Activated T-cell treated with anti-CD3 and anti-CD28 coated beads, Interleukin-2, amount 50 U/mL, for 72 hours (primary cell): ENCODE measurements at regions not wholly inside any gene's neighbourhood (a gene's known extent, or its start where the extent isn't known, plus 50 kb on each side); places are given as distances from the start of the nearest gene placed in this dataset.

Source experiments
- ATAC-seq, 2 donors: fragments of 150-1000 bp; cut with Tn5 transposase; replicated peaks in 1 of 2; 2 replicates each; pipeline ENCODE4 v1.10.0; 2021; ENCODE audit warnings: moderate library complexity in 2 of 2, mild to moderate bottlenecking in 1 of 2
- DNase-seq, 2 donors: peaks; one replicate each; pipeline ENCODE4 v3.0.0; 2021 to 2022; ENCODE audit warnings: mixed read lengths in 1 of 2
- H3K27ac Mint-ChIP-seq: one replicate; pipeline ENCODE4 v1.8.0; 2022; ENCODE audit warnings: mild to moderate bottlenecking, moderate library complexity, mixed read lengths
- H3K27me3 Mint-ChIP-seq: one replicate; pipeline ENCODE4 v1.8.0; 2022; ENCODE audit warnings: low read depth, mixed read lengths
- H3K36me3 Mint-ChIP-seq, 2 donors: one replicate each; pipeline ENCODE4 v1.8.0; 2022; ENCODE audit warnings: mixed read lengths in 2 of 2, mild to moderate bottlenecking in 1 of 2; ENCODE audit not compliant: insufficient read depth in 2 of 2
- H3K4me1 Mint-ChIP-seq: one replicate; pipeline ENCODE4 v1.8.0; 2022; ENCODE audit warnings: low read depth, mixed read lengths
- H3K4me3 Mint-ChIP-seq, 2 donors: one replicate each; pipeline ENCODE4 v1.8.0; 2022; ENCODE audit warnings: mild to moderate bottlenecking in 2 of 2, mixed read lengths in 2 of 2, moderate library complexity in 2 of 2
- H3K9me3 Mint-ChIP-seq, 2 donors: one replicate each; pipeline ENCODE4 v1.8.0; 2022; ENCODE audit warnings: mixed read lengths in 2 of 2

- Mint-ChIP-seq H3K36me3 (no peaks in the 10 kb centered on the region), H3K9me3 (no peaks in the 10 kb centered on the region), H3K4me1 (no peaks in the 10 kb centered on the region), H3K27me3 (no peaks in the 10 kb centered on the region), H3K4me3 (no peak overlapping the region), H3K27ac (no peak overlapping the region)
- DNase-seq: no peak
- ATAC-seq: no peak
These were observed 112.9 kb upstream of the IPO9 start for GRCh38 chr1:201715801-201716741.

DNA sequence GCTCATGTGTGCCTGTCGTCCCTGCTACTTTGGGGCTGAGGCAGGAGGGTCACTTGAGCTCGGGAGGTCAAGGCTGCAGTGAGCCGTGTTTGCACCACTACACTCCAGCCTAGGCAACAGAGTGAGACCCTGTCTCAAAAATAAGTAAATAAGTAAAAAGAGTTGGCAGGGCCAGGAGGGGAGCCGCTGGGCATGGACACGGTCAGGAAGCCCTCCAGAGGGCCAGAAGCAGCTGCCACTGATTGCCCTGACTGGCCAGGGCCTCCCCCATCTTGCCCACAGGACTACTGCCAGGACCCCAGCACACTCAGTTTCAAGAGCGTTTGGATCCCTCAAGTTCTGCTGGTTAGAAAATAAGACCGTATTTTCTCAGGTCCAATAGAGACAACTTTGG, 112.2 kb upstream of the IPO9 start:
- H3K27me3 Mint-ChIP-seq: no peaks in the 10 kb centered on the region
- H3K9me3 Mint-ChIP-seq: no peaks in the 10 kb centered on the region
- ATAC-seq (no peak), DNase-seq (no peak)
- no peaks in the 10 kb centered on the region for H3K4me1 Mint-ChIP-seq
- H3K4me3 Mint-ChIP-seq: no peak overlapping the region
- no peak overlapping the region for H3K27ac Mint-ChIP-seq
- H3K36me3 Mint-ChIP-seq: no peaks in the 10 kb centered on the region

GRCh38 chr1:201717286-201717685, 111.7 kb upstream of the IPO9 start:
- no peaks in the 10 kb centered on the region for H3K27me3 Mint-ChIP-seq
- DNase-seq (no peak), ATAC-seq (no peak)
- no peak overlapping the region for H3K4me3 Mint-ChIP-seq
- H3K27ac Mint-ChIP-seq: no peak overlapping the region
- H3K36me3 Mint-ChIP-seq: no peaks in the 10 kb centered on the region
- no peaks in the 10 kb centered on the region for H3K9me3 Mint-ChIP-seq
- no peaks in the 10 kb centered on the region for H3K4me1 Mint-ChIP-seq

DNA sequence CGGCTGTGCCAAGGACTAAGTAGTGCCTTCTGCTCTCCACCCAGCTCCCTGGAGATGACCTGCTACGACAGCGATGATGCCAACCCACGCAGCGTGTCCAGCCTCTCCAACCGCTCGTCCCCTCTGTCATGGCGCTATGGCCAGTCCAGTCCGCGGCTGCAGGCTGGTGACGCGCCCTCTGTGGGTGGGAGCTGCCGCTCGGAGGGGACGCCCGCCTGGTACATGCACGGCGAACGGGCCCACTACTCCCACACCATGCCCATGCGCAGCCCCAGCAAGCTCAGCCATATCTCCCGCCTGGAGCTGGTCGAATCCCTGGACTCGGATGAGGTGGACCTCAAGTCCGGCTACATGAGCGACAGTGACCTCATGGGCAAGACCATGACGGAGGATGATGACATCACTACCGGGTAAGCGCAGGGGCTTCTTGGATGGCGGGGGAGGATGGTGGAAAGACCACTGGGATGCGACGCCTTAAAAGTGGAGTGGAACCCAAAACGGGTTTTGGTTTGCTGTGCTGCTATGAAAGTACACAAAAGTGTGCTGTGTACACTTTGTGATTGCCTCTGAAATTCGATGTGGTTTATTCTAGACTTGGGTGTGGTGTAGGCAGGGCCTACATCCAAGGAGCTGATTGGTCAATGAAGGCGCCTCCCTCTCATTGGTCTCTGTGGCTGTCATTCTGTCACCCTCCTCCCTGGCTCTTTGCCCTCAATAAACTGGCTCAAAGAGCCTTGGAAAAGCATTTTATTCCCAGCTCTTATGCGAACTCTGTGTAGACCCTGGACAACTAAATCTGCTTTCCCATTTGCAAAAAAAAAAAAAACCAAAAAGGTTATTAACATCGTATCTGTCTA, 110.4 kb upstream of the IPO9 start:
- H3K27me3 Mint-ChIP-seq: no peaks in the 10 kb centered on the region
- H3K4me1 Mint-ChIP-seq: no peaks in the 10 kb centered on the region
- no peaks in the 10 kb centered on the region for H3K9me3 Mint-ChIP-seq
- ATAC-seq (no peak), DNase-seq (no peak)
- no peak overlapping the region for H3K27ac Mint-ChIP-seq
- no peaks in the 10 kb centered on the region for H3K36me3 Mint-ChIP-seq
- no peak overlapping the region for H3K4me3 Mint-ChIP-seq

- Mint-ChIP-seq H3K4me1 (no peaks in the 10 kb centered on the region), H3K4me3 (no peak overlapping the region), H3K36me3 (no peaks in the 10 kb centered on the region), H3K27ac (no peak overlapping the region), H3K9me3 (no peaks in the 10 kb centered on the region), H3K27me3 (no peaks in the 10 kb centered on the region)
- no peak for DNase-seq
- no peak for ATAC-seq
These were observed 109.0 kb upstream of the IPO9 start for GRCh38 chr1:201719812-201720521.

DNA sequence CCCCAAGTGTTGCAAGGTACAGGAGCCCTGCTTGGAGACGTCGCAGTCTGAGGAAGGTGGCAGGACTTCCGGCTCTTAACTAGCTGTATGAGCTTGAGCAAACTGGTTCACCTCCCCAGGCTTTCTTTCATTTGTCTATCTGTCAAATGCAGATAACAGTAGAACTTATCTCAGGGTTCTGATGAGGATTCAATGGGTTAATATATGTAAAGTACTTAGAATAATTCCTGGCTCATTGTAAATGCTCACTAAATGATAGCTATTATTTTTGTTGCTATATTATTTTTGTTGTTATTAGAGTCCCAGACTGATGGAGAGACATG, 108.5 kb upstream of the IPO9 start:
- no peak overlapping the region for H3K27ac Mint-ChIP-seq
- H3K27me3 Mint-ChIP-seq: no peaks in the 10 kb centered on the region
- ATAC-seq: no peak
- H3K9me3 Mint-ChIP-seq: no peaks in the 10 kb centered on the region
- H3K4me3 Mint-ChIP-seq: no peak overlapping the region
- no peak for DNase-seq
- H3K4me1 Mint-ChIP-seq: no peaks in the 10 kb centered on the region
- no peaks in the 10 kb centered on the region for H3K36me3 Mint-ChIP-seq

- Mint-ChIP-seq H3K4me1 (no peaks in the 10 kb centered on the region), H3K36me3 (no peaks in the 10 kb centered on the region), H3K4me3 (no peak overlapping the region), H3K27ac (no peak overlapping the region), H3K27me3 (no peaks in the 10 kb centered on the region), H3K9me3 (no peaks in the 10 kb centered on the region)
- no peak for ATAC-seq
- DNase-seq: no peak
These were observed 107.6 kb upstream of the IPO9 start for GRCh38 chr1:201721082-201722049.

GRCh38 chr1:201724039-201724765, 104.8 kb upstream of the IPO9 start:
- H3K4me3 Mint-ChIP-seq: no peak overlapping the region
- no peaks in the 10 kb centered on the region for H3K4me1 Mint-ChIP-seq
- no peaks in the 10 kb centered on the region for H3K9me3 Mint-ChIP-seq
- no peaks in the 10 kb centered on the region for H3K36me3 Mint-ChIP-seq
- ATAC-seq (no peak), DNase-seq (no peak)
- peaks cover 12% of the 10 kb centered on the region for H3K27me3 Mint-ChIP-seq
- H3K27ac Mint-ChIP-seq: no peak overlapping the region

- no peak overlapping the region for H3K4me3 Mint-ChIP-seq
- H3K9me3 Mint-ChIP-seq: no peaks in the 10 kb centered on the region
These were observed 104.2 kb upstream of the IPO9 start for GRCh38 chr1:201724766-201725118.

GRCh38 chr1:201726700-201727099, 102.3 kb upstream of the IPO9 start:
- H3K4me3 Mint-ChIP-seq: no peak overlapping the region
- ATAC-seq: no peak

More at GRCh38 chr1:201724766-201725118, 104.2 kb upstream of the IPO9 start:
- H3K27ac Mint-ChIP-seq: no peak overlapping the region
- no peaks in the 10 kb centered on the region for H3K4me1 Mint-ChIP-seq
- ATAC-seq (no peak), DNase-seq (no peak)
- no peaks in the 10 kb centered on the region for H3K36me3 Mint-ChIP-seq
- H3K27me3 Mint-ChIP-seq: peaks cover 12% of the 10 kb centered on the region

GRCh38 chr1:201728731-201729130, 100.2 kb upstream of the IPO9 start:
- ATAC-seq: no peak
- peaks cover 16% of the 10 kb centered on the region for H3K27me3 Mint-ChIP-seq
- no peaks in the 10 kb centered on the region for H3K9me3 Mint-ChIP-seq
- no peak overlapping the region for H3K4me3 Mint-ChIP-seq
- no peaks in the 10 kb centered on the region for H3K4me1 Mint-ChIP-seq
- no peak overlapping the region for H3K27ac Mint-ChIP-seq
- no peaks in the 10 kb centered on the region for H3K36me3 Mint-ChIP-seq
- DNase-seq: no peak

More at GRCh38 chr1:201726700-201727099, 102.3 kb upstream of the IPO9 start:
- H3K27ac Mint-ChIP-seq: no peak overlapping the region
- no peak for DNase-seq
- no peaks in the 10 kb centered on the region for H3K36me3 Mint-ChIP-seq
- H3K9me3 Mint-ChIP-seq: no peaks in the 10 kb centered on the region
- peaks cover 12% of the 10 kb centered on the region for H3K27me3 Mint-ChIP-seq
- H3K4me1 Mint-ChIP-seq: no peaks in the 10 kb centered on the region
